ENCODE measurements at regions not wholly inside any gene's neighbourhood (a gene's known extent, or its start where the extent isn't known, plus 50 kb on each side); places are given as distances from the start of the nearest gene placed in this dataset.

DNA sequence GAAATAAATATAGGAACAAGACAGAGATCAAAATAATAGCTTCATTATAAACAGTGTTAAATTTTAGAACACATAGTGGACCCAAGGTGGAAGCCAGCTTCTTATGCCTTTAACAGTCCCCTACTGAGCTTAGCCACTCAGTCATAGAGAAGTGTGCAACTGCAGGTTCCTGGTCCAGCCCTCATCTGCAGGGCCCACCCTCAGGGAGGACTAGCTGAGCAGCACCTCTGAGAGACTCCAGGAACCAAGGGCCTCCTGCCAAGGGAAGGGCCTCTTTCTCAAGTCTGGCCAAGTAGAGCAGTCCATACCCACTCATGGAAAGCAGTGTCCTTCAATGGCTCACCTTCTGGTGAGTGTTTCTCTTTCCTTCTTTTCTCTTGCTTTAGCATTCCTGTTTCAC, 173.7 kb upstream of the PRPS1L1 start:
- intact Hi-C loops (cut with micrococcal nuclease), result no loop called here
- dilution Hi-C loops (cut with MboI; ENCODE audit: extremely low pct_ligation_motif_present, low sequenced_read_pairs), result no loop called here
- peaks cover under 1% of the 10 kb centered on the region for H3K4me1 ChIP-seq (ENCODE audit: control insufficient read depth, extremely low read depth, insufficient read depth, low read length)
- H3K79me2 ChIP-seq (ENCODE audit: control insufficient read depth, insufficient read depth, low read length), result no peaks in the 10 kb centered on the region
- CTCF ChIA-PET, result interaction anchor here (1.2 to 1.7 kb wide), 3 partner anchors 10 to 44 kb away, joined by 3 to 4 read pairs (median 3); no protein-coding TSS in a partner anchor
- no peaks in the 10 kb centered on the region for H4K20me1 ChIP-seq (replicated peaks; ENCODE audit: control insufficient read depth, extremely low read depth, insufficient read depth, low read length)
- DNase-seq (ENCODE audit: low read depth, low spot score) (no peak), FAIRE-seq (no peak)
- no peak overlapping the region for H2AFZ ChIP-seq (ENCODE audit: low read depth, low read length)
- TF ChIP-seq GATA2 (IDR thresholded peaks at IDR 0.05; ENCODE audit: insufficient read depth, insufficient read length, low read depth, low read length), result no peak
- no peak for TF ChIP-seq POLR2AphosphoS5 (IDR thresholded peaks at IDR 0.05; ENCODE audit: insufficient read depth, low read depth, low read length)
- no peak for TF ChIP-seq JUN (IDR thresholded peaks at IDR 0.05; ENCODE audit: borderline replicate concordance, insufficient read depth, insufficient read length, low read depth)
- no peak for TF ChIP-seq POLR2A (IDR thresholded peaks at IDR 0.05; ENCODE audit: low read depth, low read length)
- TF ChIP-seq EZH2 (IDR thresholded peaks at IDR 0.05; ENCODE audit: borderline replicate concordance, low read depth, low read length, severe bottlenecking), result no peak
- no peak for TF ChIP-seq MYC (IDR thresholded peaks at IDR 0.05; ENCODE audit: low read depth, low read length)
- no peak for TF ChIP-seq CTCF (IDR thresholded peaks at IDR 0.05; ENCODE audit: extremely low read depth in 1 of 2, insufficient read depth in 1 of 2, low read depth in 1 of 2, low read length in 2 of 2)
- no peak for TF ChIP-seq FOS (IDR thresholded peaks at IDR 0.05; ENCODE audit: borderline replicate concordance, insufficient read depth, low read length)
- TF ChIP-seq, protein P1, sequence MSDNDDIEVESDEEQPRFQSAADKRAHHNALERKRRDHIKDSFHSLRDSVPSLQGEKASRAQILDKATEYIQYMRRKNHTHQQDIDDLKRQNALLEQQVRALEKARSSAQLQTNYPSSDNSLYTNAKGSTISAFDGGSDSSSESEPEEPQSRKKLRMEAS (IDR thresholded peaks at IDR 0.05; ENCODE audit: insufficient read depth, insufficient read length), result no peak
- no peak overlapping the region for H3K27ac ChIP-seq (ENCODE audit: insufficient read depth, low read depth, low read length)
- H3K9me1 ChIP-seq (replicated peaks; ENCODE audit: control insufficient read depth, extremely low read depth, insufficient read depth, low read length), result no peaks in the 10 kb centered on the region
- no TSS peak for BruUV-seq (replicated peaks)
- no peaks in the 10 kb centered on the region for H3K27me3 ChIP-seq (ENCODE audit: control insufficient read depth in 2 of 2, insufficient read depth in 2 of 2, low read length in 2 of 2)
- H3K4me3 ChIP-seq (replicated peaks in 1 of 3; ENCODE audit: insufficient read depth in 1 of 3, low read depth in 1 of 3, low read length in 3 of 3), result no peak overlapping the region
- no peaks in the 10 kb centered on the region for H3K36me3 ChIP-seq (ENCODE audit: control insufficient read depth in 2 of 2, extremely low read depth in 1 of 2, insufficient read depth in 2 of 2, low read length in 2 of 2)
- H3K9me3 ChIP-seq (replicated peaks; ENCODE audit: control insufficient read depth, insufficient read depth, low read length), result no peaks in the 10 kb centered on the region
- no peak overlapping the region for H3K9ac ChIP-seq (replicated peaks; ENCODE audit: extremely low read depth, insufficient read depth, low read length)
- H3K4me2 ChIP-seq (ENCODE audit: insufficient read depth, low read length), result no peak overlapping the region
- POLR2A ChIA-PET, result no interaction called here

All from endothelial cell of umbilical vein (primary cell).